ENCODE measurements at regions not wholly inside any gene's neighbourhood (a gene's known extent, or its start where the extent isn't known, plus 50 kb on each side); places are given as distances from the start of the nearest gene placed in this dataset.

DNA sequence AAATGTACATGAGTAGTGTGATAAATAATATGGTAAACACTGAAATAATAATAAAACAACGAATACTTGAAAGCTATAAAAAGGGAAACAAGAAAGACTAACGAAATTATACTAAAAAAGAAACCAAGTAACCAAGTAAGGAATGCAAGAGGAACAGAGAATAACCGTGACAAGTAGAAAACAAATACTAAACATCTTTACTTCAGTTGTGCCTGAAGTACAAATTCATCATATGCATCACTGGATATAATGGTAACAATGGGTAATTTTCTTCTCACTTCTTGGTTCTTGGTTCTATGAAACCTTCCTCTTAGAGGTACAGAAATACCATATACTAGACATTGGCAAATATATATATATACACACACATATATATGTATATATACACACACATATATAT is 1093.6 kb upstream of the B3GALT2 start:
- TF ChIP-seq, protein P1, sequence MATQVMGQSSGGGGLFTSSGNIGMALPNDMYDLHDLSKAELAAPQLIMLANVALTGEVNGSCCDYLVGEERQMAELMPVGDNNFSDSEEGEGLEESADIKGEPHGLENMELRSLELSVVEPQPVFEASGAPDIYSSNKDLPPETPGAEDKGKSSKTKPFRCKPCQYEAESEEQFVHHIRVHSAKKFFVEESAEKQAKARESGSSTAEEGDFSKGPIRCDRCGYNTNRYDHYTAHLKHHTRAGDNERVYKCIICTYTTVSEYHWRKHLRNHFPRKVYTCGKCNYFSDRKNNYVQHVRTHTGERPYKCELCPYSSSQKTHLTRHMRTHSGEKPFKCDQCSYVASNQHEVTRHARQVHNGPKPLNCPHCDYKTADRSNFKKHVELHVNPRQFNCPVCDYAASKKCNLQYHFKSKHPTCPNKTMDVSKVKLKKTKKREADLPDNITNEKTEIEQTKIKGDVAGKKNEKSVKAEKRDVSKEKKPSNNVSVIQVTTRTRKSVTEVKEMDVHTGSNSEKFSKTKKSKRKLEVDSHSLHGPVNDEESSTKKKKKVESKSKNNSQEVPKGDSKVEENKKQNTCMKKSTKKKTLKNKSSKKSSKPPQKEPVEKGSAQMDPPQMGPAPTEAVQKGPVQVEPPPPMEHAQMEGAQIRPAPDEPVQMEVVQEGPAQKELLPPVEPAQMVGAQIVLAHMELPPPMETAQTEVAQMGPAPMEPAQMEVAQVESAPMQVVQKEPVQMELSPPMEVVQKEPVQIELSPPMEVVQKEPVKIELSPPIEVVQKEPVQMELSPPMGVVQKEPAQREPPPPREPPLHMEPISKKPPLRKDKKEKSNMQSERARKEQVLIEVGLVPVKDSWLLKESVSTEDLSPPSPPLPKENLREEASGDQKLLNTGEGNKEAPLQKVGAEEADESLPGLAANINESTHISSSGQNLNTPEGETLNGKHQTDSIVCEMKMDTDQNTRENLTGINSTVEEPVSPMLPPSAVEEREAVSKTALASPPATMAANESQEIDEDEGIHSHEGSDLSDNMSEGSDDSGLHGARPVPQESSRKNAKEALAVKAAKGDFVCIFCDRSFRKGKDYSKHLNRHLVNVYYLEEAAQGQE (IDR thresholded peaks at IDR 0.05) = no peak
- no peak for TF ChIP-seq ESRRA (IDR thresholded peaks at IDR 0.05; ENCODE audit: borderline replicate concordance, low read length)
- TF ChIP-seq CHD2 (IDR thresholded peaks at IDR 0.05; ENCODE audit: low read length, partially characterized antibody) = no peak
- TF ChIP-seq HMGXB4 (CRISPR knock-in tag; IDR thresholded peaks at IDR 0.05; ENCODE audit: borderline replicate concordance) = no peak
- no peak overlapping the region for H3K4me3 ChIP-seq
- DNase-seq (ENCODE audit: low read depth in 1 of 2, low spot score in 1 of 2) (no peak), FAIRE-seq (no peak), ATAC-seq (no peak)
- WGBS (ENCODE audit: missing lambda C conversion rate) = 45% methylated on average over 3 of the region's 3 CpGs
- H3K4me1 ChIP-seq = no peaks in the 10 kb centered on the region
- CTCF ChIA-PET = no interaction called here
- no peak overlapping the region for H3K4me2 ChIP-seq
- no peaks in the 10 kb centered on the region for H3K9me3 ChIP-seq
- POLR2A ChIA-PET = no interaction called here
- H3K27ac ChIP-seq = no peak overlapping the region

GRCh38 chr1:194277927-194278326 is 1091.5 kb upstream of the B3GALT2 start:
- ATAC-seq (no peak), DNase-seq (ENCODE audit: low read depth in 1 of 2, low spot score in 1 of 2) (no peak), FAIRE-seq (no peak)
- Histone ChIP-seq H3K4me3 (no peak overlapping the region), H3K4me2 (no peak overlapping the region), H3K9me3 (no peaks in the 10 kb centered on the region), H3K4me1 (no peaks in the 10 kb centered on the region), H3K27ac (no peak overlapping the region)
- TF ChIP-seq ESRRA (IDR thresholded peaks at IDR 0.05; ENCODE audit: borderline replicate concordance, low read length) (no peak), TP53 (CRISPR knock-in tag; IDR thresholded peaks at IDR 0.05) (no peak), MAFK (IDR thresholded peaks at IDR 0.05; ENCODE audit: partially characterized antibody) (no peak), CHD4 (IDR thresholded peaks at IDR 0.05; ENCODE audit: borderline replicate concordance) (no peak), EHMT2 (IDR thresholded peaks at IDR 0.05; ENCODE audit: low read depth) (no peak), RFX5 (IDR thresholded peaks at IDR 0.05) (no peak), CTCF (IDR thresholded peaks at IDR 0.05) (no peak), CBX8 (IDR thresholded peaks at IDR 0.05) (no peak), POLR2AphosphoS2 (conservative IDR thresholded peaks at IDR 0.05; ENCODE audit: low read length) (no peak), JUNB (IDR thresholded peaks at IDR 0.05) (no peak), SREBF2 (IDR thresholded peaks at IDR 0.05) (no peak), RCOR1 (IDR thresholded peaks at IDR 0.05; ENCODE audit: low read depth, low read length) (no peak), FOSB (CRISPR knock-in tag; IDR thresholded peaks at IDR 0.05) (no peak), EHF (CRISPR knock-in tag; IDR thresholded peaks at IDR 0.05) (no peak), RARB (CRISPR knock-in tag; IDR thresholded peaks at IDR 0.05) (no peak)
- TF ChIP-seq, protein P2, sequence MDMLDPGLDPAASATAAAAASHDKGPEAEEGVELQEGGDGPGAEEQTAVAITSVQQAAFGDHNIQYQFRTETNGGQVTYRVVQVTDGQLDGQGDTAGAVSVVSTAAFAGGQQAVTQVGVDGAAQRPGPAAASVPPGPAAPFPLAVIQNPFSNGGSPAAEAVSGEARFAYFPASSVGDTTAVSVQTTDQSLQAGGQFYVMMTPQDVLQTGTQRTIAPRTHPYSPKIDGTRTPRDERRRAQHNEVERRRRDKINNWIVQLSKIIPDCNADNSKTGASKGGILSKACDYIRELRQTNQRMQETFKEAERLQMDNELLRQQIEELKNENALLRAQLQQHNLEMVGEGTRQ (IDR thresholded peaks at IDR 0.05) = no peak
- CTCF ChIA-PET = no interaction called here
- WGBS (ENCODE audit: missing lambda C conversion rate) = 85% methylated on average over 6 of the region's 6 CpGs
- POLR2A ChIA-PET = no interaction called here

All from A549 (cell line).